ENCODE measurements at regions not wholly inside any gene's neighbourhood (a gene's known extent, or its start where the extent isn't known, plus 50 kb on each side); places are given as distances from the start of the nearest gene placed in this dataset.

DNA sequence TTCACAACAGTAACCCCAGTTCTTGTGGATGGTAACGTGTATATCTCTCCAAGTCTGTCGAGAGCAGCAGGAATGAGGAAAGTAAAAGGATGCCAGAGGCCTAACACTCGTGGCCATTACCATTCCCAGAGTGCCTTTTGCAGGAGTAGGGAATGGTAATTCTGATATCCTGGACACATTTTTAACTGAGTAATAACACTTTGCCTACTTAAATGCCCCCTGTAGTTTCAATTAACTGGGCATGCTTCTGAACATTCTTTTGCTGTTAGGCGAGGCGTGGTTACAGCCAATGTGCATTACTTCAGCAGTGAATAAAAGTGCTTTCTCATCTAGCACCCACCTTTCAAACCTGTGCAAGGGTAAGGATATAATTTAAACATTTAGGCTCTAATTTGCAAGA is 258.5 kb upstream of the ADGRL2 start:
- TF ChIP-seq, protein P1, sequence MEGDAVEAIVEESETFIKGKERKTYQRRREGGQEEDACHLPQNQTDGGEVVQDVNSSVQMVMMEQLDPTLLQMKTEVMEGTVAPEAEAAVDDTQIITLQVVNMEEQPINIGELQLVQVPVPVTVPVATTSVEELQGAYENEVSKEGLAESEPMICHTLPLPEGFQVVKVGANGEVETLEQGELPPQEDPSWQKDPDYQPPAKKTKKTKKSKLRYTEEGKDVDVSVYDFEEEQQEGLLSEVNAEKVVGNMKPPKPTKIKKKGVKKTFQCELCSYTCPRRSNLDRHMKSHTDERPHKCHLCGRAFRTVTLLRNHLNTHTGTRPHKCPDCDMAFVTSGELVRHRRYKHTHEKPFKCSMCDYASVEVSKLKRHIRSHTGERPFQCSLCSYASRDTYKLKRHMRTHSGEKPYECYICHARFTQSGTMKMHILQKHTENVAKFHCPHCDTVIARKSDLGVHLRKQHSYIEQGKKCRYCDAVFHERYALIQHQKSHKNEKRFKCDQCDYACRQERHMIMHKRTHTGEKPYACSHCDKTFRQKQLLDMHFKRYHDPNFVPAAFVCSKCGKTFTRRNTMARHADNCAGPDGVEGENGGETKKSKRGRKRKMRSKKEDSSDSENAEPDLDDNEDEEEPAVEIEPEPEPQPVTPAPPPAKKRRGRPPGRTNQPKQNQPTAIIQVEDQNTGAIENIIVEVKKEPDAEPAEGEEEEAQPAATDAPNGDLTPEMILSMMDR (conservative IDR thresholded peaks at IDR 0.05; ENCODE audit: low read length) = no peak
- TF ChIP-seq EZH2phosphoT487 (IDR thresholded peaks at IDR 0.05; ENCODE audit: borderline replicate concordance, low read depth, low read length) = no peak
